ENCODE measurements at regions not wholly inside any gene's neighbourhood (a gene's known extent, or its start where the extent isn't known, plus 50 kb on each side); places are given as distances from the start of the nearest gene placed in this dataset.
A peak's percentile ranks its signal among the peaks of the same experiment; 100 is the strongest.
"Not testable (repeated sequence)": the region's sequence is repeated elsewhere in the genome, so short reads cannot be mapped to it uniquely, and the experiment has no call there.

DNA sequence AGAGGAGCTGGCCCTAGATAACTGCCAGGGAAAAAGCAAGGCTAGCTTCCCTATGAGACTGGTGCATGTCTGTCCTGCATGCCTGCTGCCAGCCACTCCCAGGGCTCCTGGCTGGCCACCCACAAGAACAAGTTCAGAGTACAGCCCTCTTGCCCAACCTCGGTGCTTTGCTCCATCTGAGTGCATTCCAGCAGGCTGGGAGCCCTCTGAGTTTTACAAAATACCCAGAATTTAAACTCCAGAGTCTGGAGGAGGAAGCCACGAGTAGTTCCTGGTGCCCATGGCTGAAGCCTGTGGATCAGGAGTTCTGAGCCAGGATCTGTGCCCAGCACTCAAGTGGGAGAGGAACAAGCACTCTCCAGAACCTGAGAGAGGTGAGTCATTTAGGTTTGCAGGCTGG is 111.6 kb downstream of the MAGEE2 start:
- no peak for DNase-seq

DNA sequence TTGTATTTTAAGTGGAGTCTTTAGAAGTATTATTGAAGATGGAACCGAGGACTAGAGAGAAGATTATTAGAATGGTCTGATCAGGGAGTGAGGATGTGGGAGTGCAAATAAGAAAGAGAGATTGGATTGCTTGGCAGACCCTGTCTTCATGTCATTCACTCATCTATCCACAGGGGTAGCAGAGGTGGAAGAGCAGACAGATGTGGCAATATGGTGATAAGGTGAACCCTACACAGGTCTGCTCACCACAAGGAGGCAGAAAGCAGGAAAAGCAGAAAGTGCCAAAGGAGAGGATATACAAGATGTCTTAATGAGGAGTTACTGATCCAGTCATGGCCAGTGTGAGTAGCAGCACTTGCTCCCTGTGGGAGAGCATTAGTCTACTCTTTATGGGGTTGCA is 129.4 kb downstream of the MAGEE2 start:
- no peak for DNase-seq

DNA sequence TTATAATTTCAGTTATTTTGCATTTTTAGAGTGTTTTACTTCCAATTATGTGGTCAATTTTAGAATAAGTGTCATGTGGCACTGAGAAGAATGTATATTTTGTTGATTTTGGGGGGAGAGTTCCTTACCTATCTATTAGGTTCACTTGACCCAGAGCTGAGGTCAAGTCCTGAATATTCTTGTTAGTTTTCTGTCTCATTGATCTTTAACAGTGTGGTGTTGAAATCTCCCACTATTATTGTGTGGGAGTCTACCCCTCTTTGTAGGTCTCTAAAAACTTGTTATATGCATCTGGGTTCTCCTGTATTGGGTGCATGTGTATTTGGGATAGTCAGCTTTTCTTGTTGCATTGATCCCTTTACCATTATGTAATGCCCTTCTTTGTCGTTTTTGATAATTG is 127.0 kb upstream of the ZDHHC15 start:
- DNase-seq = no peak

DNA sequence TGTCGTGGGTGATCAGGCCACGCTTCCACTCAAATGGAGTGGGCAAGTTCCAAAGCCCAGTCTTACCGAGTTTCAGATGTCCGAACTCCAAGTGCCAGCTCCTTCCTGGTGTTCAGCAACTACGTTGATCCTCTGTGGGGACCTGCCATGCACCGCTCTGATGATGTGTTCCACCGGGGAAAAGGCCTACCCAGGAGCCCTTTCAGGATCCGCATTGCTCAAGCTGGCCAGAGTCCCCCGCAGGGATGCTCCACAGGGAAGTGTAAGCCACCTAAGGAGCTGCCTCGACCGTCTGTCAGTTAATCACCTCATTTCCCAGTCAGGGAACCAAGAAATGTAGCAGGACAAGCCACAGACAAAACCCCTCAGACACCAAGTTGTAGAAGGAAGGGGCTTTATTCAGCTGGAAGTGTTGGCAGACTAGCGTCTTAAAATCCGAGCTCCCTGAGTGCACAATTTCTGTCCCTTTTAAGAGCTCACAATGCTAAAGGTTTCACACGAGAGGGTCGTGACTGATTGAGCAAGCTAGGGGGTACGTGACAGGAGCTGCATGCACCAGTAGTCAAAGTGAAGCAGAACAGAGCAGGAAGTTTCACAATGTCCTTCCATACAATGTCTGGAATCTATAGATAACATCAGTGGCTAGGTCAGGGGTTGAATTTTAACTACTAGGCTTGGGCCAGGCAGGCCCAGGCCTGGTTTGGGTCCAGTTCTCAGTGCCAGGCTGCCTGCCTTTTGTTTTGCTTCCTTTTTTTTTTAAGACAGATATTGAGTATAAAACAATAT is 126.2 kb upstream of the ZDHHC15 start:
- DNase-seq = no peak

DNA sequence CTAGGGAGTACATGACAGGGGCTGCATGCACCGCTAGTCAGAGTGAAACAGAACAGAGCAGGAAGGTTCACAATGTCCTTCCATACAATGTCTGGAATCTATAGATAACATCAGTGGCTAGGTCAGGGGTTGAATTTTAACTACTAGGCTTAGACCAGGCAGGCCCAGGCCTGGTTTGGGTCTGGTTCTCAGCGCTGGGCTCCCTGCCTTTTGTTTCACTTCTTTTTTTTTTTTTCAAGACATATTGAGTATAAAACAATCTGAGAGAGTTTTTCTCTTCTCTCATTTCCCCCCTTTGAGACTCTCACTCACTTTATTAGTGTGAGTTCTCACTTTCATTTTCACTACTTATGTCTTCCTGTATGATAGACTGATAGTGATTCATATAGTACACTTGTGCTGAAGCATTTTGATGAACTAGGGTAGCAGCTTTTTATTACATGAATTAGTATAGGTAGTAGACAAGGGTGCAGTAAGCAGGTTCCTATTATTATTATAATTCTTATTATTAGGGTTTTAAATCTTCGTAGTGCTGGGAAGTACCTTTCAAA is 120.0 kb upstream of the ZDHHC15 start:
- no peak for DNase-seq

DNA sequence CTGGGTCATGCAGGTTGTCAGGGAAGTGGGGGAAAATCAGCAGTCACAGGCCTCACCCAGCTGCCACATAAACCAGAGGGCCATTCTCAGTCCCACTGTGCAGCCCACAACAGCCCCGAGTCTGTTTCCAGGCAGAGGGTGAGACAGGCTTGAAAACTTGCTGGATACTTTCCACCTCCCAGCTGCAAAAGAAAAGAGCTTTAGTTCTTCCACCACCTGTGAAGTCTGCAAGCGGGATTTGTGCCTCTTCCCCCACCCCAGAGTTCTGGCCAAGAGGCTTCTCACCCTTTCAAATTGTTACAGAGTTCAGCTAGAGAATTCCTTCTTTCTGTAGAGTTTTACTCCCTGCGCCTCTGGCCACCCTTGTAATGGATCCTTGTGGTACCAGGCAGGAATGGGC is 115.5 kb upstream of the ZDHHC15 start:
- no peak for DNase-seq

DNA sequence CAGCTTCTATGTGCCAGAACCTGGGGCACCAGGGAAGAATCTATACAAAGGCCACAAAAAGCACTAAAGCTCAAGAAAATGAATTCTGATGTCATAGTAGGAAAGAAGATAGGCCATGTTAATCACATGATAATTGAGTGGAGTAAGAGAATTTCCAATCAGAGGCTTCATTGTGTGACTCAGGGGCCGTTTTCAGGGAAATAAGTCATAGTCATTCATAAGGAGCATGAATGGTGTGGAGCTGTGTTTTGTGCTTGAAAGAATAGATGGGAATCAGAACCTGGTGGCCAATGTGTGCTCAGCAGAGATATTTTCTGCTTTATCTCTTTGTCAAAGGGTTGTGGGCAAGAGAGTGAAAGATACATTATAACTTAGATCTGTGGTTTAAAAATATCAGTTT is 102.4 kb upstream of the ZDHHC15 start:
- no peak for DNase-seq

DNA sequence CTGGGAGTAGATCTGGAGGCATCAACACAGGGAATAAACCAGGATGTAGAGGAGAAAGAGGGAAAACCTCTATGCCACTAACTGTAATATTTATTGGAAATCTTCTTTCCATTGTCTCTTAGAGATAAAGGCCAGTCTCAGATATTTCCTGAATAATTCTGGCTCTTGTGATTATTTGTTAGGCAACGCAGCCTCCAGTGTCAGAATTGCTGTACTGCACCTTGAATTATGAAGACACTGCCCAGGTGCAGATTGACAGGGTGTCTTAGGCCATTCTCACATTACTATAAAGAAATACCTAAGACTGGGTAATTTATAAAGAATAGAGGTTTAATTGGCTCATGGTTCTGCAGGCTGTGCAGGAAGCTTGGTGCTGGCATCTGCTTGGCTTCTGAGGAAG is 100.7 kb upstream of the ZDHHC15 start:
- no peak for DNase-seq

DNA sequence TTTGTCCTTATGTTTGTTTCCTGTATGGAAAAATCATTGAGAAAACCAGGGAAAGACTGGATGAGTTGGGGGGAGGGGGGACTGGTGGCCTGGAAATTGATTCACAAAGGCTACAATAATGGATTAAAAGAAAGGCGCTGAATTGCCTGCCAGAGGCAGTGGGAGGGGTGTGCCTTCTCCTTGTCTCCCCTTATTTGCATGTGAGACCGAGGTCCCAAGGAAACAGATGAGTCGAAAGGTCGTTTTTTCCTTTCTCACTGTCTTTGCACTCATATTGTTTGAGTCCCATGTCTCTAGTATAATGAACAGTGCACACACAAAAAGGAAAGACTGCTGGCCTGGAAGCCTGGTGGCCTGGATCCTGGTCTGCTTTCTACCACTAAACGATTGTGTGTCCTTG is 86.6 kb upstream of the ZDHHC15 start:
- no peak for DNase-seq

DNA sequence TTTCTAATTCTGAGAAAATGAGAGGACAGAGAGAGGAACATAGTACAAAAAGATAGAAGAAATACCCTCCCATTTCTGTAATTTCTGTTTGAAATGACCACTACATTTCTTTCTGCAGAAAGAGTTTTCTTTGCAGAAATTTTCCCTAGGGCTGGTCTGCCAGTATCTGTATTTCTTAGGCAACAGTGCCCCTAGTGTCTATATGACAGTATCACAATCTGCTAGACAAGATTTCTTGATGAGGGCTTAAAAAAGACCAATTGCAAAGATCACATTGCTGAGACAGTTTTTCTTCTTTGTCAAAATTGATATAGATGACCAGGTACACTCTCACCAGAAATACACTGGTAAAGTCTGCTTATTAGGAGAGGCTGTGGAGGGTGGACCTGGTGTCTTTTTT is 81.0 kb upstream of the ZDHHC15 start:
- DNase-seq = peak in 3 of 4 experiments; percentile 1 to 49 (median 19)

DNA sequence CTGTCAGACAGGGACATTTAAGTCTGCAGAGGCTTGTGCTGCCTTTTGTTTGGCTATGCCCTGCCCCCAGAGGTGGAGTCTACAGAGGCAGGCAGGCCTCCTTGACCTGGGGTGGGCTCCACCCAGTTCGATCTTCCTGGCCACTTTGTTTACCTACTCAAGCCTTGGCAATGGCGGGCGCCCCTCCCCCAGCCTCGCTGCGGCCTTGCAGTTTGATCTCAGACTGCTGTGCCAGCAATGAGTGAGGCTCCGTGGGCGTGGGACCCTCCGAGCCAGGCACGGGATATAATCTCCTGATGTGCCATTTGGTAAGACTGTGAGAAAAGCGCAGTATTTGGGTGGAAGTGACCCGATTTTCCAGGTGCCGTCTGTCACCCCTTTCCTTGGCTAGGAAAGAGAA is 79.2 kb upstream of the ZDHHC15 start:
- not testable (repeated sequence) for DNase-seq

DNA sequence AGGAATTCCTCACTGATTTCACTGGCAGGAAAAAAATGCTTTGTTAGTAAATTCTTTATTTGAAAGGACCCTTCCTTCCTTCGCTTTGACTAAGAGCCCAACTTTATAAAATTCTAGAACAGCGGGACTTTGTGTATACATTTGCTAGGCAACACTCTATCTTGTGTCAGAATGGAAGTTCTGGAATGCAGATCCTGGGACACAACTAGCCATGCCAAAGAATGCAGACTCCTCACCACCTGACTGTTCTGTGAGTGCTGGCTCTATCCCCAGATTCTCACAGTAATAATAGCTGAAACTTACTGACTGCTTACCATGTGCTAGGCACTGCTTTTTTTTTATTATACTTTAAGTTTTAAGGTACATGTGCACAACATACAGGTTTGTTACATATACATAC is 73.3 kb upstream of the ZDHHC15 start:
- no peak for DNase-seq

DNA sequence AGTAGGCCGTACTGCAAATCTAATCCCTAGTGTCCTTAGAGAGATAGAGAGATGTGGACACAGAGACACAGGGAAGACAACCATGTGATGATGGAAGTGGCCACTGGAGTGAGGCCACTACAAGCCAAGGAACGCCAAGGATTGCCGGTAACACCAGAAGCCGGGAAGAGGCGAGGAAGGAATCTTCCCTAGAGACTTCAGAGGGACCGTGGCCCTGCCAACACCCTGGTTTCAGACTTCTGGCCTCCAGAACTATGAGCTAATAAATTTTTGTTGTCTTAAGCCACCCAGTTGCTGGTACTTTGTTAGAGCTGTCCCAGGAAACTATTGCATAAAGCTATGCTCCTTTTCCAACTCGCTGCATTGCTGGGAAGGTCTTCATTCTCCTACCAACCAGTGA is 70.3 kb upstream of the ZDHHC15 start:
- not testable (repeated sequence) for DNase-seq

DNA sequence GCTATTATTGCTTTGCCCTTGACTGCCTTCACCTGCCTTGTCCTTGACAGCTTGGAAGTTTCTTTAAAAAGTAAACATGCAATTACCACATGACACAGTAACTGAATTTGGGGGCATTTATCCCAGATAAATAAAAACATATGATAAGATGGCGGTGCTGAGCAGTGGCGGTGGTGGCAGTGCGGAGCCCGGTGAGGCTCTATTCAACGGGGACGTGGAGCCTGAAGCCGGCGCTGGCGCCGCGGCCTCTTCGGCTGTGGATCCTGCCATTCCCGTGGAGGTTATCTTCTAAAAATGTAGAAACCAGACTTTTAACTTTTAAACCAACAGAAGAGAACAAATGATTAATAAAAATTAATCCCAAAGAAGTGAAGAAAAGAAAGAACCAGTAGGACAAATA is 59.7 kb upstream of the ZDHHC15 start:
- DNase-seq = no peak
